HUES64 (cell line): ENCODE measurements at regions not wholly inside any gene's neighbourhood (a gene's known extent, or its start where the extent isn't known, plus 50 kb on each side); places are given as distances from the start of the nearest gene placed in this dataset.
"Not testable (repeated sequence)": the region's sequence is repeated elsewhere in the genome, so short reads cannot be mapped to it uniquely, and the experiment has no call there.

Experiments used
- H3K27ac ChIP-seq: 2 replicates; pipeline ENCODE4 v1.7.0; 2013; ENCODE audit warnings: low read depth, low read length, inconsistent platforms
- H3K27me3 ChIP-seq: 2 replicates; pipeline ENCODE4 v1.6.1; 2013; ENCODE audit warnings: mild to moderate bottlenecking, low read length; ENCODE audit not compliant: insufficient read depth
- H3K36me3 ChIP-seq: 2 replicates; pipeline ENCODE4 v1.6.1; 2013; ENCODE audit warnings: mild to moderate bottlenecking, low read length; ENCODE audit not compliant: insufficient read depth
- H3K4me1 ChIP-seq: 2 replicates; pipeline ENCODE4 v1.6.1; 2013; ENCODE audit warnings: mild to moderate bottlenecking, low read length, moderate library complexity; ENCODE audit not compliant: insufficient read depth
- H3K4me3 ChIP-seq: 2 replicates; pipeline ENCODE4 v1.5.1; 2013; ENCODE audit warnings: mild to moderate bottlenecking, low read length, moderate library complexity
- H3K9ac ChIP-seq: 2 replicates; pipeline ENCODE4 v1.6.1; 2013; ENCODE audit warnings: mild to moderate bottlenecking, low read depth, low read length
- H3K9me3 ChIP-seq: 2 replicates; pipeline ENCODE4 v1.6.1; 2013; ENCODE audit warnings: low read depth, low read length; ENCODE audit not compliant: insufficient read depth
- WGBS: fragments of 150-250, 120-280 bp; methylation state at CpG from one replicate; pipeline ENCODE4 v1.1.7; 2013; ENCODE audit warnings: missing lambda C conversion rate; 5-methylcytosine and 5-hydroxymethylcytosine counted together

GRCh38 chr5:57724836-57725235, 242.2 kb upstream of the ACTBL2 start:
- H3K9ac ChIP-seq, result no peak overlapping the region
- peaks cover 5% of the 10 kb centered on the region; the same call in 1 of the 2 replicates for H3K9me3 ChIP-seq
- no peaks in the 10 kb centered on the region for H3K27me3 ChIP-seq
- H3K4me1 ChIP-seq, result no peaks in the 10 kb centered on the region
- H3K27ac ChIP-seq, result no peak overlapping the region
- 88% methylated on average over 2 of the region's 2 CpGs for WGBS
- no peaks in the 10 kb centered on the region for H3K36me3 ChIP-seq
- no peak overlapping the region for H3K4me3 ChIP-seq

GRCh38 chr5:57721226-57721625, 238.6 kb upstream of the ACTBL2 start:
- no peaks in the 10 kb centered on the region; the same call in 1 of the 2 replicates for H3K4me1 ChIP-seq
- H3K36me3 ChIP-seq, result no peaks in the 10 kb centered on the region
- WGBS, result 89% methylated on average over 4 of the region's 4 CpGs

DNA sequence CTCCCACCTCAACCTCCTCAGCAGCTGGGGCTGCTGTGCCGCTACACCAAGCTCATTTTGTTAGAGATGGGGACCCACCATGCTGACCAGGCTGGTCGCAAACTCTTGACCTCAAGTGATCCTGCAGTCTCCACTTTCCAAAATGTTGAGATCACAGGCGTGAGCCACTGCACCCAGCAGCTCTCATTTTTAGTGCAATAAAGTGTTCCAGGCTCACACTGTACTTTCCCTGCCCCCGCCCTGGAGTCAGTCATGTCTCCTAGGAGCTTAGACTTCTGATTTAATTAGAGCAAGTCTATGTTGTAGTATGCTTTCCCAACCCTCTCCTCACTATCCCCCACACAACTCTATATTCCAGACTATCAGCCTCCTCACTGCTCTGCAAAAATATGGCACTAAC, 238.0 kb upstream of the ACTBL2 start:
- Histone ChIP-seq H3K4me1 (no peaks in the 10 kb centered on the region; the same call in 1 of the 2 replicates), H3K36me3 (no peaks in the 10 kb centered on the region), H3K9me3 (no peaks in the 10 kb centered on the region), H3K27ac (no peak overlapping the region), H3K27me3 (no peaks in the 10 kb centered on the region), H3K4me3 (no peak overlapping the region), H3K9ac (no peak overlapping the region)
- 94% methylated on average over 4 of the region's 4 CpGs for WGBS

More at GRCh38 chr5:57721226-57721625, 238.6 kb upstream of the ACTBL2 start:
- Histone ChIP-seq H3K9ac (no peak overlapping the region), H3K9me3 (no peaks in the 10 kb centered on the region), H3K27me3 (no peaks in the 10 kb centered on the region), H3K4me3 (no peak overlapping the region), H3K27ac (no peak overlapping the region)

DNA sequence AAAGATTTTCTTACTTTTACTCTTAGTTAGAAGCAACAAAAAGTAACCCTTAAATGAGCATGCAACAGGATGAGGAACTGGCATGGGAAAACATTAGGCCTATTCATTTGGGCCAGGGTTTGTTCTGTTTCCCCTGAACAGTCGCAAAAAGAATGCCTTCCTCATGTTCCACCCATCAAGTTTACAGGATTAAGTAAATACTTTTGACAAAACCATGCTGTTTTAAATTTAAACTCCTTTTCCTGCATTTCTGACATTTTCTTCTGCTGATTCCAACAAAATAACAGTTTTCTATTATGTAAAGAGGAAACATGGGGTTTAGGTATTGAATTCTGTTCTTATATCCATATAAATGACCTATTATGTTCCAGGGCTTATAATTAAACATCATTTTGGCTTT, 236.6 kb upstream of the ACTBL2 start:
- no peaks in the 10 kb centered on the region for H3K27me3 ChIP-seq
- no peak overlapping the region for H3K27ac ChIP-seq
- H3K4me3 ChIP-seq, result no peak overlapping the region
- H3K9me3 ChIP-seq, result no peaks in the 10 kb centered on the region
- 92% methylated on average over 1 of the region's 1 CpG for WGBS
- no peaks in the 10 kb centered on the region; the same call in 1 of the 2 replicates for H3K4me1 ChIP-seq
- H3K36me3 ChIP-seq, result no peaks in the 10 kb centered on the region
- H3K9ac ChIP-seq, result no peak overlapping the region

- Histone ChIP-seq H3K4me3 (no peak overlapping the region), H3K36me3 (no peaks in the 10 kb centered on the region), H3K4me1 (no peaks in the 10 kb centered on the region; the same call in 1 of the 2 replicates), H3K27me3 (no peaks in the 10 kb centered on the region), H3K27ac (no peak overlapping the region), H3K9ac (no peak overlapping the region), H3K9me3 (no peaks in the 10 kb centered on the region)
- WGBS, result 50% methylated on average over 2 of the region's 2 CpGs
Measured at GRCh38 chr5:57718155-57718554, 235.5 kb upstream of the ACTBL2 start.

DNA sequence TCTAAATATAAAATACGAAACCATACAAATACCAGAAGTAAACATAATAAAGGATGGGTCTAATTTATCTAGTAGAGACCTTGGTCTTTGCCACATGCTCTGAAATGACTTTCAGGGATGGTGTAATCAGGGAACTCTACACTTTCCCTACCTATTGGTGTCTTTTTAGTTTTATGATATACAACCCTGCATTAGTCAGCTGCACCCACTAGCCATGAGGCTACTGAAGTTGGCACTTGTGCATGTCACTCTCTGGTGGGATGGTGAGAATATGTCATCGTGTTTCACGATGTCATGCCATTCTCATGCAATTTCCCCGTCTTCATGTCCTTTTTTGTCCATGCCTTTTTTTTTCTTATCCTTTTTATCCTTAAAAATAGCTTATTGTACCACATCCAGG, 234.9 kb upstream of the ACTBL2 start:
- H3K9ac ChIP-seq, result no peak overlapping the region
- no peak overlapping the region for H3K27ac ChIP-seq
- H3K27me3 ChIP-seq, result no peaks in the 10 kb centered on the region
- H3K9me3 ChIP-seq, result no peaks in the 10 kb centered on the region
- H3K36me3 ChIP-seq, result no peaks in the 10 kb centered on the region
- WGBS, result 80% methylated on average over 3 of the region's 4 CpGs
- H3K4me3 ChIP-seq, result no peak overlapping the region
- no peaks in the 10 kb centered on the region; the same call in 1 of the 2 replicates for H3K4me1 ChIP-seq

DNA sequence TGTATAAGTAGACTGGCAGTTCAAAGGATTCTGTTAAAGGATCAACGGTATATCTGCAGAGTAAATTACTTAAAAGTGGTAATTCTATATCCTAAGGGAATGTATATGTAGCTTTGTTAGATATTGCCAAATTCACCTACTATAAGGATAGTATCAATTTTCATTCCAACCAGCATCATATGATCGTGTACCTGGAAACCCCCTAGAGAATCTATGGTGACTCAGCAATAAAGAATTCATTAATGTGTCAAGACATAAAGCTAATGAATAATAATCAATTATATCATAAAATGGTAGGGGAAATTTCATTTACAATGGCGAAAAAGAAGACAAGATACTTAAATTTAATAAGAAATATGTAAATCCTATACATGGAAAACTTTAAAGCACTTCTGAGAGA, 234.1 kb upstream of the ACTBL2 start:
- H3K4me3 ChIP-seq, result no peak overlapping the region
- no peaks in the 10 kb centered on the region; the same call in 1 of the 2 replicates for H3K4me1 ChIP-seq
- H3K9me3 ChIP-seq, result no peaks in the 10 kb centered on the region
- no peaks in the 10 kb centered on the region for H3K27me3 ChIP-seq
- 100% methylated on average over 1 of the region's 3 CpGs for WGBS
- no peak overlapping the region for H3K9ac ChIP-seq
- no peak overlapping the region for H3K27ac ChIP-seq
- no peaks in the 10 kb centered on the region for H3K36me3 ChIP-seq

DNA sequence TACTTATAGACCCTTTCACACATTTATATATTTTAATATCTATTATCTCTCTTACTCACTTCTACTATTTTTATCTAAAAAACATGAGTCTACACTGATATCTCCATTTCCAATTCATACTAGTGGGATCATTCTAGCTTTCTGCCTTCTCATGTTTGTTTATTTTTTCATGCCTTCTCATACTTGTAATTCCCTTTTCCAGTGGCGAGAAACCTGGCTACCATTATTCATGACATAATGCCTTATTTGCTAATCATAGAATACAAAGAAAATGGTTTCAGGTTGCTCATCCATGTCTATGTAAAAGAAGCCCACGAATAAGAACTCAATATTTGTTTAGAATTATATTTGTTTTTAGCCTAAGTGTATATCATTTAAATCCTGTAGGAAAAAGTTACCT, 232.7 kb upstream of the ACTBL2 start:
- Histone ChIP-seq H3K27me3 (no peaks in the 10 kb centered on the region), H3K9ac (no peak overlapping the region), H3K4me3 (no peak overlapping the region), H3K27ac (no peak overlapping the region), H3K4me1 (no peaks in the 10 kb centered on the region; the same call in 1 of the 2 replicates), H3K36me3 (no peaks in the 10 kb centered on the region), H3K9me3 (no peaks in the 10 kb centered on the region)
- 0% methylated on average over 1 of the region's 2 CpGs for whole genome bisulfite sequencing

GRCh38 chr5:57713535-57713934, 230.9 kb upstream of the ACTBL2 start:
- not testable (repeated sequence) for H3K4me1 ChIP-seq, H3K36me3 ChIP-seq, H3K27ac ChIP-seq, H3K4me3 ChIP-seq, H3K9ac ChIP-seq, H3K27me3 ChIP-seq, H3K9me3 ChIP-seq
- 94% methylated on average over 3 of the region's 3 CpGs for WGBS

DNA sequence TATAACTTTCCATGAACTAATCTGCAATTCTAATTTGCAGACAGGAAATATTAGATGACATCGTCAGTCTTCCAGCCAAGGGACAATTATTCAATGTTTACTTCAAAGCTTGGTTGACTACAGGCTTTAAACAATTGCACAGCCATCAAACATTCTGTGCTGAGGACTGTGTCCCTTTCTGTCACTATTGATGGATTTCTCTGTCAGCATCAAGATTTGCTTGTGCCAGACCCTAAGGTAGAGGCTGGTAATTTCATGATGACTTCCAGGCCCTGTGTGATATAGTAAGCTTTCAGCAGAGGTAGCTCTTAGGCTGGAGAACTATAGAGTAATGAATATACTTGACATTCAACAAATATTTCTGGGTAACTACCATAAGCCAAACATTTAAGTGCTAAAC, 229.3 kb upstream of the ACTBL2 start:
- Histone ChIP-seq H3K9ac (no peak overlapping the region), H3K36me3 (no peaks in the 10 kb centered on the region), H3K27me3 (no peaks in the 10 kb centered on the region), H3K27ac (no peak overlapping the region), H3K4me3 (no peak overlapping the region), H3K4me1 (no peaks in the 10 kb centered on the region; the same call in 1 of the 2 replicates), H3K9me3 (peaks cover 6% of the 10 kb centered on the region; the same call in 1 of the 2 replicates)
- WGBS, result 100% methylated on average over 1 of the region's 1 CpG

GRCh38 chr5:57711471-57711870, 228.9 kb upstream of the ACTBL2 start:
- no peaks in the 10 kb centered on the region for H3K36me3 ChIP-seq
- H3K9ac ChIP-seq, result no peak overlapping the region
- 89% methylated on average over 2 of the region's 2 CpGs for WGBS
- no peak overlapping the region for H3K4me3 ChIP-seq
- peaks cover 6% of the 10 kb centered on the region; the same call in 1 of the 2 replicates for H3K9me3 ChIP-seq
- no peaks in the 10 kb centered on the region; the same call in 1 of the 2 replicates for H3K4me1 ChIP-seq
- H3K27ac ChIP-seq, result no peak overlapping the region
- H3K27me3 ChIP-seq, result no peaks in the 10 kb centered on the region

- 84% methylated on average over 1 of the region's 1 CpG for WGBS
- Histone ChIP-seq H3K27ac (no peak overlapping the region), H3K36me3 (no peaks in the 10 kb centered on the region)
Measured at GRCh38 chr5:57710126-57710525, 227.5 kb upstream of the ACTBL2 start.

More at GRCh38 chr5:57710126-57710525, 227.5 kb upstream of the ACTBL2 start:
- Histone ChIP-seq H3K9ac (no peak overlapping the region), H3K4me3 (no peak overlapping the region), H3K27me3 (no peaks in the 10 kb centered on the region), H3K4me1 (no peaks in the 10 kb centered on the region; the same call in 1 of the 2 replicates), H3K9me3 (peaks cover 6% of the 10 kb centered on the region; the same call in 1 of the 2 replicates)
